IPS DF 6.9 (cell line): ENCODE measurements at regions not wholly inside any gene's neighbourhood (a gene's known extent, or its start where the extent isn't known, plus 50 kb on each side); places are given as distances from the start of the nearest gene placed in this dataset.

Experiments
- DNase-seq: peaks from one replicate; pipeline ENCODE4 v3.0.0-alpha.2; 2013; ENCODE audit warnings: low read depth, low spot score
- H3K27ac ChIP-seq: one replicate; pipeline ENCODE4 v1.5.1; 2013; ENCODE audit warnings: low read length, control low read depth
- H3K27me3 ChIP-seq: 2 replicates; pipeline ENCODE4 v1.6.1; 2013; ENCODE audit warnings: mild to moderate bottlenecking, low read length; ENCODE audit not compliant: control insufficient read depth, insufficient read depth
- H3K36me3 ChIP-seq: 2 replicates; pipeline ENCODE4 v1.6.1; 2013; ENCODE audit warnings: low read length; ENCODE audit not compliant: control insufficient read depth, insufficient read depth
- H3K4me1 ChIP-seq: 2 replicates; pipeline ENCODE4 v1.6.1; 2013; ENCODE audit warnings: low read length; ENCODE audit not compliant: control insufficient read depth, insufficient read depth
- H3K4me3 ChIP-seq: 2 replicates; pipeline ENCODE4 v1.5.1; 2013; ENCODE audit warnings: mild to moderate bottlenecking, low read length
- H3K9me3 ChIP-seq: 2 replicates; pipeline ENCODE4 v1.6.1; 2013; ENCODE audit warnings: low read length, inconsistent platforms; ENCODE audit not compliant: control insufficient read depth, insufficient read depth
- WGBS: extraction: QIAGEN DNeasy Blood & Tissue Kit; methylation state at CpG from one replicate; pipeline ENCODE4 v1.1.7; 2013; ENCODE audit warnings: mixed read lengths, missing lambda C conversion rate; ENCODE audit not compliant: insufficient read length, insufficient coverage; 5-methylcytosine and 5-hydroxymethylcytosine counted together

- H3K27me3 ChIP-seq, result no peaks in the 10 kb centered on the region
- no peak overlapping the region for H3K4me3 ChIP-seq
- no peaks in the 10 kb centered on the region for H3K9me3 ChIP-seq
- H3K4me1 ChIP-seq, result no peaks in the 10 kb centered on the region
- DNase-seq, result no peak
- no peak overlapping the region for H3K27ac ChIP-seq
- no peaks in the 10 kb centered on the region for H3K36me3 ChIP-seq
Observed at GRCh38 chr2:67668538-67668937, 271.4 kb downstream of the ETAA1 start.

GRCh38 chr2:67669168-67669567, 272.0 kb downstream of the ETAA1 start:
- Histone ChIP-seq H3K27ac (no peak overlapping the region), H3K36me3 (no peaks in the 10 kb centered on the region), H3K9me3 (no peaks in the 10 kb centered on the region), H3K27me3 (no peaks in the 10 kb centered on the region), H3K4me3 (no peak overlapping the region), H3K4me1 (no peaks in the 10 kb centered on the region)
- no peak for DNase-seq
- no CpG with 5 or more reads among the region's 3 CpGs for WGBS

DNA sequence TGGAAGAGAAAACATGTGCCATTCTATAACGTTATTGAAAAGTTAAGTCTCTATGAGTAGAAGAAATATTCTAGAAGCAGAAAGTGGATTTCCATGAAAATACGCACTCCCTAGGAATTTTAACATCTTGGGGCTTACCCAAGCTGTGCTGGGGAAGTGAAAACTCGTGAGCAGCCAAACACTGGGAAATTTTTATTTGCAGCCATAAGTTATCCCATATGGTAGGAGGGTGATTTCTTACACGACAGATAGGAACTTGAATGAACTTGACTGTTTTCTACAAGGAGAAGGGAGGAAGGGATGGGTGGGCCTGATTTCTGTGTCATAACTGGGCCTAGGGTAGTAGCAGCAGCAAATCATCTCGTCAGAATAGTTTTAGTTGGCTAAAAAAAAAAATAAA, 272.6 kb downstream of the ETAA1 start:
- Histone ChIP-seq H3K27me3 (no peaks in the 10 kb centered on the region), H3K36me3 (no peaks in the 10 kb centered on the region), H3K4me3 (no peak overlapping the region), H3K27ac (no peak overlapping the region), H3K9me3 (no peaks in the 10 kb centered on the region), H3K4me1 (no peaks in the 10 kb centered on the region)
- no CpG with 5 or more reads among the region's 5 CpGs for WGBS
- DNase-seq, result no peak

- DNase-seq, result no peak
- H3K27me3 ChIP-seq, result no peaks in the 10 kb centered on the region
- H3K36me3 ChIP-seq, result no peaks in the 10 kb centered on the region
- H3K4me3 ChIP-seq, result no peak overlapping the region
- no CpG with 5 or more reads among the region's 6 CpGs for WGBS
- H3K4me1 ChIP-seq, result no peaks in the 10 kb centered on the region
- no peaks in the 10 kb centered on the region for H3K9me3 ChIP-seq
- H3K27ac ChIP-seq, result no peak overlapping the region
Observed at GRCh38 chr2:67670747-67671183, 273.6 kb downstream of the ETAA1 start.

GRCh38 chr2:67671464-67672450, 274.6 kb downstream of the ETAA1 start:
- no peak overlapping the region for H3K27ac ChIP-seq
- H3K27me3 ChIP-seq, result no peaks in the 10 kb centered on the region
- H3K4me3 ChIP-seq, result no peak overlapping the region
- DNase-seq, result no peak
- no peaks in the 10 kb centered on the region for H3K36me3 ChIP-seq
- no peaks in the 10 kb centered on the region for H3K9me3 ChIP-seq
- 100% methylated on average over 4 of the region's 10 CpGs for WGBS
- H3K4me1 ChIP-seq, result no peaks in the 10 kb centered on the region

- Histone ChIP-seq H3K4me1 (no peaks in the 10 kb centered on the region), H3K27me3 (no peaks in the 10 kb centered on the region), H3K36me3 (no peaks in the 10 kb centered on the region), H3K9me3 (no peaks in the 10 kb centered on the region), H3K4me3 (no peak overlapping the region), H3K27ac (no peak overlapping the region)
- no peak for DNase-seq
- no CpG with 5 or more reads among the region's 4 CpGs for WGBS
Observed at GRCh38 chr2:67674668-67675067, 277.5 kb downstream of the ETAA1 start.

GRCh38 chr2:67684991-67685390, 287.9 kb downstream of the ETAA1 start:
- no peaks in the 10 kb centered on the region for H3K27me3 ChIP-seq
- no peak for DNase-seq
- no CpG with 5 or more reads among the region's 2 CpGs for WGBS
- no peaks in the 10 kb centered on the region for H3K9me3 ChIP-seq
- no peak overlapping the region for H3K4me3 ChIP-seq
- no peaks in the 10 kb centered on the region for H3K36me3 ChIP-seq
- H3K4me1 ChIP-seq, result no peaks in the 10 kb centered on the region
- no peak overlapping the region for H3K27ac ChIP-seq

DNA sequence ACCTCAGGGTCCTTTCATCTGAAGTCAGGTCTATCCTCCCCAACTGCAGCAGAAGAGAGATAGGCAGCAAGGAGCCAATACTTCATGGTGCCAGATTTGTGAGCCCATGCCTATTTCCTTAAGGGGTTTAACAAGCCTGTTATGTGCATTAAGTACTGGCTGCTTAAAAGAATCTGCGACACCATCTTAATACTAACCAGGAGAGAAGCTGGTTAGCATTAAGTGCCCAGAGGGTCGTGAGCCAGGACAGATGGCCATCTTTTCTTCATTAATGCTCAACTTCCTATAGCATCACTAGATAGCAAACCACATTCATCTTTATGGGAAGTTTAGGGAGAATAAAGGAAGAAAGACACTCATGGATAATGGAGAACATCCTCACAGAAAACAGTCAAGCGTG, 289.1 kb downstream of the ETAA1 start:
- H3K27me3 ChIP-seq, result no peaks in the 10 kb centered on the region
- no peaks in the 10 kb centered on the region for H3K4me1 ChIP-seq
- DNase-seq, result no peak
- H3K4me3 ChIP-seq, result no peak overlapping the region
- H3K36me3 ChIP-seq, result no peaks in the 10 kb centered on the region
- no peaks in the 10 kb centered on the region for H3K9me3 ChIP-seq
- WGBS, result no CpG with 5 or more reads among the region's 3 CpGs
- H3K27ac ChIP-seq, result no peak overlapping the region

DNA sequence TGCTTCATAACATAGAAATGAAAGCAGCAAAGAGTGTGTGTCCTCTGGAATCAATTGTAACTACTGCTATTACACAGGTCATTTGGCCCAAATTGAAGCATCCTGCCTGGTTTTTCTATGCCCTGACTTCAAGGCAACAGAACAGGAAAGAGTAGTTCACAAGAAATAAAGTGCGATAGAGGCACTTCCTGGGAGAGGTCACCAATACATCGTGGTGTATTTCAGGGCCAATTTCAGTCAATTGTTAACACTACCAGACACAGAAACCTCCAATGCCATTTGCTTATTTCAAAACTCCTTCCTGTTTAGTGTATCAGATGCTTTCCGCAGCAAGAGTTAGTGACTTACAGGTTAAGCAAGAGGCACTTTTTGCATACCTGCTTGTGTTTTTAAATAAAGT, 292.1 kb downstream of the ETAA1 start:
- Histone ChIP-seq H3K27me3 (no peaks in the 10 kb centered on the region), H3K9me3 (no peaks in the 10 kb centered on the region), H3K4me3 (no peak overlapping the region), H3K4me1 (no peaks in the 10 kb centered on the region), H3K27ac (no peak overlapping the region), H3K36me3 (no peaks in the 10 kb centered on the region)
- no peak for DNase-seq
- no CpG with 5 or more reads among the region's 3 CpGs for WGBS

DNA sequence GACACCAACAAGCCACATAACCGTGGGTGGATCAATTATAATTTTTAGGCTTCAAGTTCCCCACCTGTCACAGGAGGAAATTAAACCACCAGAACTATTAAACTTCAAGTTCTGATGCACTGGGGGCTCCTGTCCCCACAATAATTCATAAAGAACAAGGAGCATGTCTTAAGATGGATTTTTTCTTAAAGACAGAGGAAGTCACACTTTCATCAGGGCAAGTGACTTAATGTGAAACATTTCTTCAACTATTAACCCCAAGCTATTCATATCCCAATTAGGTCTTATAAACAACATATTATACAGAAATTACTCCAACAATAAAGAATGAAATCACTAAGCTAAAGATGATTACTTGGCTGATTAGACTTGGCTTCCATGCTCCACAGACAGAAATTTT, 292.5 kb downstream of the ETAA1 start:
- no peaks in the 10 kb centered on the region for H3K4me1 ChIP-seq
- no CpG with 5 or more reads among the region's 1 CpG for WGBS
- H3K4me3 ChIP-seq, result no peak overlapping the region
- no peak overlapping the region for H3K27ac ChIP-seq
- no peak for DNase-seq
- no peaks in the 10 kb centered on the region for H3K27me3 ChIP-seq
- H3K36me3 ChIP-seq, result no peaks in the 10 kb centered on the region
- no peaks in the 10 kb centered on the region for H3K9me3 ChIP-seq

DNA sequence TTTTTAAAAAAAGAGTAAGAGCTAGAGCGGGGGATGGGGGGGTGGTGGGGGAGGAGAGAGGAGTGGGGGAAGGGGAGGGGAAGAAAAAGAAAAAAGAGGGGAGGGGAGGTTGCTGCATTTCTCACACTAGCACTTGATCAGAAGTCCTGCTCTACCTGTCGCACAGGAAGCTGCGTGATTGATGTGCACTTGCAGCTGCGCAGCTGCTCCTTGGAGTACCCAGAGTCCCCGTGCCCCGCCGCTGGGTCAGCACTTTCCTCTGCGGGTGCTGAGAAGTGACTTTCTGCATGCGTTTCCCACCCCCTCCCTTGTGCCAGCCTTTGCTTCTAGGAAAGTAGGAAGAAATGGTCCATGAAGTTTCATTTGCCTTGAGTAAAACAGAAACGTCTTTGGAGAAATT, 297.3 kb downstream of the ETAA1 start:
- no peak for DNase-seq
- WGBS, result no CpG with 5 or more reads among the region's 10 CpGs

More for the DNA sequence above, 297.3 kb downstream of the ETAA1 start:
- no peaks in the 10 kb centered on the region for H3K36me3 ChIP-seq
- H3K27me3 ChIP-seq, result no peaks in the 10 kb centered on the region
- no peak overlapping the region for H3K27ac ChIP-seq
- H3K9me3 ChIP-seq, result no peaks in the 10 kb centered on the region
- H3K4me1 ChIP-seq, result no peaks in the 10 kb centered on the region; the same call in 1 of the 2 replicates
- no peak overlapping the region for H3K4me3 ChIP-seq
